Testis (tissue), 2 donors: ENCODE measurements at regions not wholly inside any gene's neighbourhood (a gene's known extent, or its start where the extent isn't known, plus 50 kb on each side); places are given as distances from the start of the nearest gene placed in this dataset.

Source experiments
- CTCF ChIP-seq, 3 experiments: fragments of 450-650 bp in 2 of 3; fragments of 200-600 bp in 1 of 3; sonication (generic) in 1 of 3; IDR thresholded peaks; one replicate each; pipeline ENCODE4 v1.5.1; 2016 to 2019; ENCODE audit warnings: antibody characterized with exemption in 3 of 3, mild to moderate bottlenecking in 2 of 3, moderate library complexity in 1 of 3
- POLR2A ChIP-seq: fragments of 450-650 bp; IDR thresholded peaks from one replicate; pipeline ENCODE4 v1.6.1; 2017; ENCODE audit warnings: antibody characterized with exemption, mild to moderate bottlenecking, moderate library complexity

- TF ChIP-seq CTCF (IDR thresholded peaks at IDR 0.05) = no peak
- TF ChIP-seq POLR2A = no peak
Observed at GRCh38 chrX:116318672-116319071, 117.7 kb upstream of the SLC6A14 start.
